ENCODE measurements at regions not wholly inside any gene's neighbourhood (a gene's known extent, or its start where the extent isn't known, plus 50 kb on each side); places are given as distances from the start of the nearest gene placed in this dataset.

DNA sequence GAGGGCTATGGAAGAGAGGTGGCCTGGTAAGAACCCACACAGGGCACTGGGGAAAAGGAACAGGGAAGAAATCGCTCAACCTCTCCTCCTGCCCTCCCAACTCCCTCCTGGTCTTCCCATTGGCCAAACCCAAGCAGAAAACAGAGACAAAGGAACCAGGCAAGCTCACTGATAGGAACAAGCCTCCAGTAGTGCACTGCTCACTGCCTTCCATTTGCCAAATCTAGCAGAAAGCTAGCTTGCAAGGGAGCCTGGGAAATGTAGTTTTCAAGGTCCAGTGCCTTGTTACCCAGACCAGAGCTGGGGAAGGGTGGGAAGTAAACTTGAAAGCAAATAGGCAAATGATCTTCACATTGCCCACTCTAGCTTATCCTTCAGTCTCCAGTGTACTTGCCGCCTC lies 556.1 kb upstream of the AUTS2 start:
- H4K20me1 ChIP-seq (ENCODE audit: insufficient read depth, low read length, poor library complexity, severe bottlenecking): no peaks in the 10 kb centered on the region
- H3K36me3 ChIP-seq (ENCODE audit: insufficient read depth, low read length): no peaks in the 10 kb centered on the region
- TF ChIP-seq, protein P1, sequence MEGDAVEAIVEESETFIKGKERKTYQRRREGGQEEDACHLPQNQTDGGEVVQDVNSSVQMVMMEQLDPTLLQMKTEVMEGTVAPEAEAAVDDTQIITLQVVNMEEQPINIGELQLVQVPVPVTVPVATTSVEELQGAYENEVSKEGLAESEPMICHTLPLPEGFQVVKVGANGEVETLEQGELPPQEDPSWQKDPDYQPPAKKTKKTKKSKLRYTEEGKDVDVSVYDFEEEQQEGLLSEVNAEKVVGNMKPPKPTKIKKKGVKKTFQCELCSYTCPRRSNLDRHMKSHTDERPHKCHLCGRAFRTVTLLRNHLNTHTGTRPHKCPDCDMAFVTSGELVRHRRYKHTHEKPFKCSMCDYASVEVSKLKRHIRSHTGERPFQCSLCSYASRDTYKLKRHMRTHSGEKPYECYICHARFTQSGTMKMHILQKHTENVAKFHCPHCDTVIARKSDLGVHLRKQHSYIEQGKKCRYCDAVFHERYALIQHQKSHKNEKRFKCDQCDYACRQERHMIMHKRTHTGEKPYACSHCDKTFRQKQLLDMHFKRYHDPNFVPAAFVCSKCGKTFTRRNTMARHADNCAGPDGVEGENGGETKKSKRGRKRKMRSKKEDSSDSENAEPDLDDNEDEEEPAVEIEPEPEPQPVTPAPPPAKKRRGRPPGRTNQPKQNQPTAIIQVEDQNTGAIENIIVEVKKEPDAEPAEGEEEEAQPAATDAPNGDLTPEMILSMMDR (conservative IDR thresholded peaks at IDR 0.05; ENCODE audit: low read length): no peak
- no peak for TF ChIP-seq EZH2phosphoT487 (IDR thresholded peaks at IDR 0.05; ENCODE audit: borderline replicate concordance)
- H3K9me3 ChIP-seq (ENCODE audit: insufficient read depth, low read depth, low read length): peaks cover 3% of the 10 kb centered on the region; the same call in 1 of the 2 replicates
- no peaks in the 10 kb centered on the region for H3K9me2 ChIP-seq (replicated peaks; ENCODE audit: low read depth, low read length)
- H3K27me3 ChIP-seq (ENCODE audit: insufficient read depth, low read length, poor library complexity, severe bottlenecking): no peaks in the 10 kb centered on the region
- H3K4me1 ChIP-seq (ENCODE audit: insufficient read depth, low read length, poor library complexity, severe bottlenecking): no peaks in the 10 kb centered on the region
- H3K4me3 ChIP-seq (ENCODE audit: low read length, poor library complexity, severe bottlenecking): no peak overlapping the region
- H3K4me2 ChIP-seq (ENCODE audit: low read depth, low read length, poor library complexity, severe bottlenecking): no peak overlapping the region
- no peak overlapping the region for H3K9ac ChIP-seq (ENCODE audit: low read depth, low read length, poor library complexity, severe bottlenecking)
- no peaks in the 10 kb centered on the region for H3F3A ChIP-seq (ENCODE audit: low read depth)
- no peak overlapping the region for H2AFZ ChIP-seq (ENCODE audit: low read length)
- H3K79me2 ChIP-seq (ENCODE audit: insufficient read depth, low read length): no peaks in the 10 kb centered on the region

DNA sequence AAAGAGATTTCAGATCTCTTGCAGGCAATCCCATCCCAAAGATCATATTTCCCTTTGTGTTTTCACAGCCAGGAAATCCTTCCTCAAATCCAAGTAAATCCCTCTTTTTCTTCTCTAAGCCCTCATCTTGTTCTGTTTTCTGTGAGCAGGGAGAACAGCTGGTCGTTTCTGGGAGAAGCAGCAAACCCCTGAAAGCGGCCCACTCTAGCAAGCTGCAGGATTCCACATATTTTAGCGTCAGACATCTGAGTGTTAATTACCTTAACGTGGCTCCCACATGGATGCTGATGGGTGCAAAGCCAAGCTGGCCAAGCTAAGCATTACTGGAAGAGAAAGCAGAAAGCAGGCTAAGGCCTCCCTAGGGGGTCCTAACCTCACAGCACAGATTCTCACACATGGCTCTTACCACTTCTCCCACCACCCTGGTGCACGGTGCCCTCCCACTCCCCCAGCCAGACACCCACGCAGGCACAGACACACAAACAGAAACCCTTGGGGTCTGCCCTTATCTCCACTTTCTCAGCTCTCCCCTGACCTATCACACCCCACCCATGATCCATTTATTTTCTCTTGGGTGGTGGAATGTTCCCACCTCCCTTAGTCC lies 551.0 kb upstream of the AUTS2 start:
- no peak overlapping the region for H3K9ac ChIP-seq (ENCODE audit: low read depth, low read length, poor library complexity, severe bottlenecking)
- no peaks in the 10 kb centered on the region for H3K27me3 ChIP-seq (ENCODE audit: insufficient read depth, low read length, poor library complexity, severe bottlenecking)
- H3K36me3 ChIP-seq (ENCODE audit: insufficient read depth, low read length): no peaks in the 10 kb centered on the region

DNA sequence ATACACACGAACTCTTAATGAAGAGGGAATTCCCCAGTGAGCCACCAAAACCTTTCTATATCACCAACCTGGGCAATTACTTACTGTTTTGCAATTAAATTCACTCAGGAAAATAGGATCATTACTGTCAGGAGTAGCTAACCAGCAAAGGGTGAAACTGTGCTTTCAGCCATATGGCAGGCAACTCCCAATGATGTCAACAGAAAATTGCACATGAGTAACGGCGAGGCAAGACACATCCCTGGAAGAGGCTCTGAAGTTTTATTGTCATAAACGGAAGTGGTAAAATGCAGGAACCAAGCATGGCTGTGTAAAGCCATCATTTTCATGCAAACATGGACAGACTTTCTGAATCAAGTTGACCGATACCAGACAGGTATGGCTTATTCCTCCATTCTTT lies 548.9 kb upstream of the AUTS2 start:
- Histone ChIP-seq H3K27me3 (ENCODE audit: insufficient read depth, low read length, poor library complexity, severe bottlenecking) (no peaks in the 10 kb centered on the region), H2AFZ (ENCODE audit: low read length) (no peak overlapping the region), H3K4me1 (ENCODE audit: insufficient read depth, low read length, poor library complexity, severe bottlenecking) (no peaks in the 10 kb centered on the region), H3K79me2 (ENCODE audit: insufficient read depth, low read length) (no peaks in the 10 kb centered on the region), H3K36me3 (ENCODE audit: insufficient read depth, low read length) (no peaks in the 10 kb centered on the region), H3K4me3 (ENCODE audit: low read length, poor library complexity, severe bottlenecking) (no peak overlapping the region), H3K4me2 (ENCODE audit: low read depth, low read length, poor library complexity, severe bottlenecking) (no peak overlapping the region), H4K20me1 (ENCODE audit: insufficient read depth, low read length, poor library complexity, severe bottlenecking) (no peaks in the 10 kb centered on the region), H3F3A (ENCODE audit: low read depth) (no peaks in the 10 kb centered on the region), H3K9me2 (replicated peaks; ENCODE audit: low read depth, low read length) (no peaks in the 10 kb centered on the region), H3K9me3 (ENCODE audit: insufficient read depth, low read depth, low read length) (0 out of 2 replicates have a peak, but pooled peaks cover 3% of the 10 kb centered on the region), H3K9ac (ENCODE audit: low read depth, low read length, poor library complexity, severe bottlenecking) (no peak overlapping the region)
- TF ChIP-seq EZH2phosphoT487 (IDR thresholded peaks at IDR 0.05; ENCODE audit: borderline replicate concordance): no peak
- TF ChIP-seq, protein P1 (conservative IDR thresholded peaks at IDR 0.05; ENCODE audit: low read length): no peak

More for the DNA sequence above, 551.0 kb upstream of the AUTS2 start:
- Histone ChIP-seq H3K4me2 (ENCODE audit: low read depth, low read length, poor library complexity, severe bottlenecking) (no peak overlapping the region), H3K79me2 (ENCODE audit: insufficient read depth, low read length) (no peaks in the 10 kb centered on the region), H3K9me3 (ENCODE audit: insufficient read depth, low read depth, low read length) (peaks cover 3% of the 10 kb centered on the region; the same call in 1 of the 2 replicates), H3F3A (ENCODE audit: low read depth) (no peaks in the 10 kb centered on the region), H3K4me3 (ENCODE audit: low read length, poor library complexity, severe bottlenecking) (no peak overlapping the region), H3K9me2 (replicated peaks; ENCODE audit: low read depth, low read length) (no peaks in the 10 kb centered on the region), H2AFZ (ENCODE audit: low read length) (no peak overlapping the region), H4K20me1 (ENCODE audit: insufficient read depth, low read length, poor library complexity, severe bottlenecking) (no peaks in the 10 kb centered on the region), H3K4me1 (ENCODE audit: insufficient read depth, low read length, poor library complexity, severe bottlenecking) (no peaks in the 10 kb centered on the region)
- no peak for TF ChIP-seq EZH2phosphoT487 (IDR thresholded peaks at IDR 0.05; ENCODE audit: borderline replicate concordance)
- TF ChIP-seq, protein P1 (conservative IDR thresholded peaks at IDR 0.05; ENCODE audit: low read length): no peak
